ENCODE measurements at regions not wholly inside any gene's neighbourhood (a gene's known extent, or its start where the extent isn't known, plus 50 kb on each side); places are given as distances from the start of the nearest gene placed in this dataset.
"Not testable (repeated sequence)": the region's sequence is repeated elsewhere in the genome, so short reads cannot be mapped to it uniquely, and the experiment has no call there.

- DNase-seq (ENCODE audit: low read depth in 2 of 2), result no peak
Measured at GRCh38 chr6:27161115-27161514, 86.4 kb upstream of the PRSS16 start.

DNA sequence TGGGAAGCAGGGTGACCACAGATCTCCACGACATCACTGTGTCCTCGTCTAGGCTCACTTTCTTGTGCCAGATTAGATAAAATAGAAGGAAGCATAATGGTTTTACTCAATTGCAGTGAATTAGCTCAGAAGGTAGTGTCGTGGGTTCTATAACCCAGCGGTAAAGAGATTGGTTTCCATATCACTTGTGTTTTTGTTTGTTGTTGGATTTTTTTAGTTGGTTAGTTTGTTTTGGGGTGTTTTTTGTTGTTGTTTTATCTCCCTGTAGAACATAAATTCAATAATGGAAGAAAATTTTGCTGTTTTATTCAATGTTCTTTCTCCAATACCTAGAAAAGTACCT lies 85.9 kb upstream of the PRSS16 start:
- DNase-seq (ENCODE audit: low read depth in 2 of 2), result no peak

DNA sequence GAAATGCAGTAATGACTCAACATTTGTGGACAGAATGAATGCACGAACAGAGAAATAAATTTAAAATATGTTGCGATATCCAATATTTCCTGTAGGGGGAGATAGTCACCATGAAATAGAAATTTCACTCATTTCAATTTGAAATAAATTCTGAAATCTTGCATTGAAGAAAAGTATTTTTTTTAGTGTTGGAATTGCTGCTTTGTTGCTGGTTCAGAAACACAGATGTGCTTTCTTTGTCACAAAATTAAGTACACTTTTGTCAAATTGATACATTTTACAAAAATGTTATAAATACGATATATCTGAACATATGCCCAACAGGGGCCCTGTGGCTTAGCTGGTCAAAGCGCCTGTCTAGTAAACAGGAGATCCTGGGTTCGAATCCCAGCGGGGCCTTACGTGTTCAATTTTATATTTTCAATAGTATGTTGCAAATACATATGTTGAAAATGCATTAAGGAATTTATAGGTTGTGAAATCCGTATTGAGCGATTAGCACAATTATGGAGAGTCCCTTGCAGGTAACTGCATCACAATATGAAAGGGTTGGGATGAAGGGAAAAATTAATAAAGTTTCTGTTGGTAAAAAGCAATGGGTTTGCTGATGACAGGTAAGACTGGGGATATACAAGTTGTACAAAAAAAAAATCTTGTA lies 85.4 kb upstream of the PRSS16 start:
- DNase-seq (ENCODE audit: low read depth in 2 of 2), result no peak

GRCh38 chr6:27163834-27164233 lies 83.7 kb upstream of the PRSS16 start:
- no peak for DNase-seq (ENCODE audit: low read depth in 2 of 2)

DNA sequence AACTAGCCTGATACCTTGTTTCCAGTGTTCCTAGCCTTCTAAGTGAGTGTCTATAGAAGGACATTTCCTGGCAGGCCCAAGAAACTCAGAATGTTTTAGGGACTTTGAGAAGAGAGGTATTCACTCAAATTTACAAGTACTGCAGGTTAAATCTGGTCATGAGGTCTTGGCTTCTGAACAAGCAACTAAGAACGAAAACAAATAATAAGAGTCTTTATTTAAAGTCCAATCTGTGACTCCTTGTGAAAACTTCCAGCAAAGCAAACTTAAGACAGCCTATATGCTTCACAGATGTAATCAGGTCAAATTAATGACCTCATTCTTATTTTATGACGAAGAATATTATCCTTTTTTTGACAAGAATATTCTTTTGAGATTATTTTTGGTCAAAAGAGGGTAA lies 79.4 kb upstream of the PRSS16 start:
- DNase-seq (ENCODE audit: low read depth in 2 of 2), result no peak

GRCh38 chr6:27168586-27169443 lies 78.7 kb upstream of the PRSS16 start:
- DNase-seq (ENCODE audit: low read depth in 2 of 2), result no peak

DNA sequence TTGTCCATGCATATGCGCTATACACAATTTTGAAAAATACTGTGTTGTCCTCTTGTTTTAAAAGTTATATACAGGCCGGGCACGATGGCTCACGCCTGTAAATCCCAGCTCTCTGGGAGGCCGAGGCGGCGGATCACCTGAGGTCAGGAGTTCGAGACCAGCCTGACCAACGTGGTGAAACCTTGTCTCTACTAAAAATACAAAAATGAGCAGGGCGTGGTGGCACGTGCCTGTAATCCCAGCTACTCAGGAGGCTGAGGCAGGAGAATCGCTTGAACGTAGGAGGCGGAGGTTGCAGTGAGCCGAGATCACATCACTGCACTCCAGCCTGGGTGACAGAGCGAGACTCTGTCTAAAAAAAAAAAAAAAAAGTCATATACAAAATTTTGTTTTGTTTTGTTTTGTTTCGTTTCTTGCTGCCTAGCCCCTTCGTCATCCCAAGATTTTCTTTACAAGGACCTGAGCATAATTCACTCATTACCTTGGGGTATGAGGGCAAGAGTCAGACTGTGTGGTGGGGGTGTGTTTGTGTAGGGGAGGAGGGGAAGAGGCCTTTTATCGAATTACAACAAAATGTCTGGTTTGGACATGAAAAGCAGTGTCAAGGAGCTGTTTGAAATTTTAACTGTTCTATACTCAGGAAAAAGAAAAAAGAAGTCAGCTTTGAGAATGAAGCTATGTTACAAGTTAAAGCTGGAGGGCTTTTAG lies 74.8 kb upstream of the PRSS16 start:
- not testable (repeated sequence) for DNase-seq (ENCODE audit: low read depth in 2 of 2)

- not testable (repeated sequence) for DNase-seq (ENCODE audit: low read depth in 2 of 2)
Measured at GRCh38 chr6:27173232-27173601, 74.3 kb upstream of the PRSS16 start.

- no peak for DNase-seq (ENCODE audit: low read depth in 2 of 2)
Measured at GRCh38 chr6:27174958-27175357, 72.5 kb upstream of the PRSS16 start.

DNA sequence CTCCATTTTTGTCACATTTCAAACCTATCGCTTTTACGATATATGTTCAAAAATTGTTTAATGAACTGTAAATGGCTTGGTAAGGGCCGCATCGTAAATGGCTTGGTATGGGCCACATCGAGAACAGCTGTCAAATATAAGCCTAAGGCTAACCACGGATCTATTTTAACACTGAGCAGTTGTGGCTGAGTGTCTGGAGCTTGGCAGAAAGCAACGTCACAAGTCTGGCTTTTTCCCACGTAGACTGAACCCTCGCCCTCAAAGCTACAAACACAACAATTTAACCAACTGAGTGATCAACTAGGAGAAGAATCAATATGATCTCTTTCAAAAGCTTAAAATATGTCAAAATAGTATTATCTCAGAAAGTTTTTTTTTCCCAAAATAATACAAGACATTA lies 71.4 kb upstream of the PRSS16 start:
- no peak for DNase-seq (ENCODE audit: low read depth in 2 of 2)

DNA sequence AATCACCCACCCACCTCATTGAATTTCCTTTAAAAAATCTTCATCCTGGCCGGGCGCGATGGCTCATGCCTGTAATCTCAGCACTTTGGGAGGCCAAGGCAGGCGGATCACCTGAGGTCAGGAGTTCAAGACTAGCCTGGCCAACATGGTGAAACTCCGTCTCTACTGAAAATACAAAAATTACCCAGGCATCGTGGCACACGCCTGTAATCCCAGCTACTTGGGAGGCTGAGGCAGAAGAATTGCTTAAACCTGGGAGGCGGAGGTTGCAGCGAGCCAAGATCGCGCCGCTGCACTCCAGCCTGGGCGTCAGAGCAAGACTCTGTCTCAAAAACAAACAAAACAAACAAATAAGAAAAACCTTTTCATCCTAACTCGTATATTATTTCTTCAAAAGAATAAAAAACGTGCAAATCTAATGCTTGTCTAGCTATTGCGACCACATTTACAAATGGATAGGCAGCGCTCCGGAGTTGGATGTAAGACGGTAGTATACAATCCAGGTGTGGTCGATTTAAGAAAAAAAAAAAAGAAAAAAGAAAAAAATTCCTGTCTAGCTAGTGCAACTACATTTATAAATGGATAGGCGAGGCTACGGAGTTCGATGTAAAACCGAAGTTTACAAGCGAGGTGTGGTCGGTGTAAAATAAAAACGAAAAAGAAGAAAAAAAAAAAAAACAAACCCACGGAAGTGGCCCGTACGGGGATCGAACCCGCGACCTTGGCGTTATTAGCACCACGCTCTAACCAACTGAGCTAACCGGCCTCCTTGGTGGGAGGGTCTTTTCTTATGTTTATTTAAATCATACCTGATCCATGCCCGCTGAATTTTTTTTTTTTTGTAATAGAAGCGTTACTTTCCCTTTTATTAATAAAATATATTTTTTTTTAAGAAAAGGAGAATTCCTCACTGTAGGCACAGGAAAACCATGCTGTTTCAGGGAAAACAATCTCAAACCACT lies 70.7 kb upstream of the PRSS16 start:
- peak in 1 of 2 donors; percentile 57 for DNase-seq (ENCODE audit: low read depth in 2 of 2)

- peak; percentile 49 to 51 for DNase-seq (ENCODE audit: low read depth in 2 of 2)
Measured at GRCh38 chr6:27177485-27178406, 69.8 kb upstream of the PRSS16 start.

DNA sequence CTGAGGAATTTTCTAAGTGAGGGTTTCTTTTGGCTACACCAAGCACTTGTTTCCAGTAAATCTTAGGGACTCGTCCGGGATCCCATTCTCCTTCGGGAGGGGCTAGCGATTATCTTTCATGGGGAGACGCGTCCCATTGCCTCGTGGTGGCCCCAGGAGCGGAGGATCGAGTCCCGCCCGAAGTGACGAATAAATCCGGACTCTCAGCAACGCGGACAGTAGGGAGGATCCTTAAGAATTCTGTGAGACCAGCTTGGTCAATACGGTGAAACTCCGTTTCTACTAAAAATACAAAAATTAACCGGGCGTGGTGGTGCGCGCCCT lies 69.1 kb upstream of the PRSS16 start:
- DNase-seq (ENCODE audit: low read depth in 2 of 2), result no peak

DNA sequence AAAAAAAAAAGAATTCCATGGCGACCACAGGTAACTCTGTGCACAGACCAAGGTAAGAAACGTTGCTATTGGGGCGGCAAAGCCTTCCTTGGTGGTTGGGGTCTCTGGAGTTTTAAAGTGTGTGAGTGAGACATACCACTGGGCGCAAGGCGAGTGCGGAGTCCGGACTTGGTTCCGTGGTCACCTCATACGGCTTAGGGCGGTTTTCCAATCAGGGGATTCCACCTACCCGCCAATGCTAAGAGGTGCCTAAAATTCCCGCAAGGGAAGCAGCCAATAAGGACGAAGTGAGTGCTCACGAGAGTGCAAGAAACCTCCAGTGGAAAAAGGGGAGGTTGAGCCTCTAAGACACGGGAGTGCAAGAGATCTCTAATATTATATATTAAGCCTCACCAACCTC lies 68.6 kb upstream of the PRSS16 start:
- DNase-seq (ENCODE audit: low read depth in 2 of 2), result no peak

DNA sequence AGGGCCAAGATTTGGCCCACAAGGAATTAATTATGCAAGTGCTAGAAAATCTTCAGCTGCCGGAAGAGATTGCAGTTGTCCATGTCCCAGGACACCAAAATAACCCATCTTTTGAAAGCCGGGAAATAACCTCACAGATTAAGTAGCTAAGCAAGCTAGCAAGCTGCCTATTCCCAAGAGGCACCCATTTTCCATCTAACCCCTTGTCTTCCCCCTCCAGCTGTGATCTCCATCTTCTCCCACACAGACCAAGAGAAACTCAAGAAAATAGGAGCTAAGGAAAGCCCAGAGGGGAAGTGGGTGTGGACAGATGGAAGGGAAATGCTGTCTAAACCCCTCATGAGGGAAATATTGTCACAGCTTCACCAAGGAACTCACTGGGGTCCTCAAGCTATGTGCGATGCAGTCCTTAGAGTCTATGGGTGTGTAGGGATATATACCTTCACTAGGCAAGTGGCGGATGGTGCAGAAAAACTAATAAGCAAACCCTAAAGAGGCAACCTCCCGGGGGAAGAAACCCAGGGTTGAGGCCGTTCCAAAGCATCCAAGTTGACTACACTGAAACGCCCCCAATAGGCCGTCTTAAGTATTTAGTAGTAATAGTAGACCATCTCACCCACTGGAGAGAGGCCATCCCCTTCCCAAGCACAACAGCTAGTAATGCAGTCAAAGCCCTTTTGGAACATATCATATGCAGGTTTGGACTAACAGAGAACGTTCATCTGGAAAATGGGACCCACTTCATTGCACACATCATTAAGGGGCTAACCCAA lies 64.3 kb upstream of the PRSS16 start:
- no peak for DNase-seq (ENCODE audit: low read depth in 2 of 2)

- no peak for DNase-seq (ENCODE audit: low read depth in 2 of 2)
Measured at GRCh38 chr6:27187231-27188060, 60.1 kb upstream of the PRSS16 start.

GRCh38 chr6:27188061-27188884 lies 59.2 kb upstream of the PRSS16 start:
- DNase-seq (ENCODE audit: low read depth in 2 of 2), result no peak

GRCh38 chr6:27188885-27189418 lies 58.5 kb upstream of the PRSS16 start:
- no peak for DNase-seq (ENCODE audit: low read depth in 2 of 2)
